Thyroid gland (tissue), 4 donors: ENCODE measurements at regions not wholly inside any gene's neighbourhood (a gene's known extent, or its start where the extent isn't known, plus 50 kb on each side); places are given as distances from the start of the nearest gene placed in this dataset.

Experiments used
- DNase-seq, 2 donors: peaks; one replicate each; pipeline ENCODE4 v3.0.0-alpha.2; 2019
- H3K27ac ChIP-seq, 3 donors: fragments of 200-600 bp; sonication (generic); 1 replicate in 2 of 3; 2 replicates in 1 of 3; pipeline ENCODE4 v1.5.1; 2016 to 2019; ENCODE audit warnings: mild to moderate bottlenecking in 1 of 3, moderate library complexity in 1 of 3
- H3K27me3 ChIP-seq: fragments of 200-600 bp; sonication (generic); one replicate; pipeline ENCODE4 v1.5.1; 2019
- H3K36me3 ChIP-seq, 2 donors: fragments of 200-600 bp; sonication (generic); one replicate each; pipeline ENCODE4 v1.5.1; 2016 to 2019
- H3K4me1 ChIP-seq, 2 donors: fragments of 200-600 bp; sonication (generic); one replicate each; pipeline ENCODE4 v1.5.1; 2017 to 2019
- H3K4me3 ChIP-seq, 3 donors: fragments of 200-600 bp; sonication (generic); replicated peaks in 1 of 3; 1 replicate in 2 of 3; 2 replicates in 1 of 3; pipeline ENCODE4 v1.5.1; 2016; ENCODE audit warnings: mild to moderate bottlenecking in 1 of 3
- H3K9me3 ChIP-seq: fragments of 200-600 bp; sonication (generic); one replicate; pipeline ENCODE4 v1.5.1; 2017
- CTCF ChIP-seq, 6 experiments: fragments of 200-600 bp in 3 of 6; fragments of 450-650 bp in 3 of 6; sonication (generic) in 3 of 6; IDR thresholded peaks; one replicate each; pipeline ENCODE4 v1.5.1; 2016 to 2019; ENCODE audit warnings: antibody characterized with exemption in 6 of 6, mild to moderate bottlenecking in 2 of 6, inconsistent platforms in 1 of 6, moderate library complexity in 1 of 6
- POLR2A ChIP-seq, 2 donors: fragments of 450-650 bp; IDR thresholded peaks; one replicate each; pipeline ENCODE4 v1.6.1; 2017; ENCODE audit warnings: antibody characterized with exemption in 2 of 2, mild to moderate bottlenecking in 2 of 2, moderate library complexity in 1 of 2
- WGBS, 2 donors: methylation state at CpG; one replicate each; pipeline ENCODE4 v1.1.5; 2017; 5-methylcytosine and 5-hydroxymethylcytosine counted together
- intact Hi-C: fragments of 100-400 bp; cut with DNase I; formaldehyde crosslinking; loops from one replicate; pipeline ENCODE4 v1.15.1; 2023

- H3K27ac ChIP-seq = no peak overlapping the region
- WGBS, 2 donors = 80 to 90% methylated on average over 2 of the region's 2 CpGs
- no peak for DNase-seq
- no peaks in the 10 kb centered on the region for H3K27me3 ChIP-seq
- no peaks in the 10 kb centered on the region for H3K36me3 ChIP-seq
- H3K4me1 ChIP-seq = no peaks in the 10 kb centered on the region
- intact Hi-C loops = no loop called here
- H3K9me3 ChIP-seq = no peaks in the 10 kb centered on the region
- no peak overlapping the region for H3K4me3 ChIP-seq
- TF ChIP-seq CTCF (IDR thresholded peaks at IDR 0.05) = no peak
- TF ChIP-seq POLR2A (IDR thresholded peaks at IDR 0.05) = no peak
Observed at GRCh38 chr10:61065051-61065450, 121.1 kb upstream of the RHOBTB1 start.

GRCh38 chr10:61064356-61064755, 120.4 kb upstream of the RHOBTB1 start:
- Histone ChIP-seq H3K36me3 (no peaks in the 10 kb centered on the region), H3K27ac (no peak overlapping the region), H3K4me1 (no peaks in the 10 kb centered on the region), H3K27me3 (no peaks in the 10 kb centered on the region), H3K4me3 (no peak overlapping the region), H3K9me3 (no peaks in the 10 kb centered on the region)
- WGBS, 2 donors = 95 to 98% methylated on average over 4 of the region's 4 CpGs
- intact Hi-C loops = no loop called here
- TF ChIP-seq CTCF (IDR thresholded peaks at IDR 0.05) = no peak
- TF ChIP-seq POLR2A (IDR thresholded peaks at IDR 0.05) = no peak
- no peak for DNase-seq

GRCh38 chr10:61063901-61064300, 119.9 kb upstream of the RHOBTB1 start:
- intact Hi-C loops = no loop called here
- Histone ChIP-seq H3K27me3 (no peaks in the 10 kb centered on the region), H3K9me3 (no peaks in the 10 kb centered on the region), H3K36me3 (no peaks in the 10 kb centered on the region), H3K27ac (no peak overlapping the region), H3K4me3 (no peak overlapping the region), H3K4me1 (no peaks in the 10 kb centered on the region)
- no peak for TF ChIP-seq CTCF (IDR thresholded peaks at IDR 0.05)
- no peak for TF ChIP-seq POLR2A (IDR thresholded peaks at IDR 0.05)
- 63 to 80% methylated on average over 1 of the region's 1 CpG for WGBS, 2 donors
- DNase-seq = no peak

GRCh38 chr10:61063034-61063433, 119.0 kb upstream of the RHOBTB1 start:
- Histone ChIP-seq H3K27ac (no peak overlapping the region), H3K4me3 (no peak overlapping the region), H3K9me3 (no peaks in the 10 kb centered on the region), H3K27me3 (no peaks in the 10 kb centered on the region), H3K4me1 (no peaks in the 10 kb centered on the region), H3K36me3 (no peaks in the 10 kb centered on the region)
- 60 to 66% methylated on average over 3 of the region's 3 CpGs for WGBS, 2 donors
- no peak for DNase-seq
- intact Hi-C loops = no loop called here
- TF ChIP-seq POLR2A (IDR thresholded peaks at IDR 0.05) = no peak

GRCh38 chr10:61061923-61062504, 118.0 kb upstream of the RHOBTB1 start:
- H3K36me3 ChIP-seq = no peaks in the 10 kb centered on the region
- H3K9me3 ChIP-seq = no peaks in the 10 kb centered on the region
- no peak for TF ChIP-seq POLR2A (IDR thresholded peaks at IDR 0.05)
- TF ChIP-seq CTCF (IDR thresholded peaks at IDR 0.05) = no peak
- 79 to 81% methylated on average over 6 of the region's 6 CpGs for WGBS, 2 donors
- no peak for DNase-seq
- H3K4me3 ChIP-seq = no peak overlapping the region
- no peaks in the 10 kb centered on the region for H3K4me1 ChIP-seq
- intact Hi-C loops = no loop called here
- no peak overlapping the region for H3K27ac ChIP-seq
- H3K27me3 ChIP-seq = no peaks in the 10 kb centered on the region

- Histone ChIP-seq H3K27ac (no peak overlapping the region), H3K27me3 (no peaks in the 10 kb centered on the region), H3K36me3 (no peaks in the 10 kb centered on the region), H3K4me1 (no peaks in the 10 kb centered on the region), H3K9me3 (no peaks in the 10 kb centered on the region), H3K4me3 (no peak overlapping the region)
- 72 to 79% methylated on average over 5 of the region's 5 CpGs for WGBS, 2 donors
- DNase-seq = no peak
- intact Hi-C loops = no loop called here
- TF ChIP-seq CTCF (IDR thresholded peaks at IDR 0.05) (no peak), POLR2A (IDR thresholded peaks at IDR 0.05) (no peak)
Observed at GRCh38 chr10:61059636-61060035, 115.7 kb upstream of the RHOBTB1 start.
